ENCODE measurements at regions not wholly inside any gene's neighbourhood (a gene's known extent, or its start where the extent isn't known, plus 50 kb on each side); places are given as distances from the start of the nearest gene placed in this dataset.

DNA sequence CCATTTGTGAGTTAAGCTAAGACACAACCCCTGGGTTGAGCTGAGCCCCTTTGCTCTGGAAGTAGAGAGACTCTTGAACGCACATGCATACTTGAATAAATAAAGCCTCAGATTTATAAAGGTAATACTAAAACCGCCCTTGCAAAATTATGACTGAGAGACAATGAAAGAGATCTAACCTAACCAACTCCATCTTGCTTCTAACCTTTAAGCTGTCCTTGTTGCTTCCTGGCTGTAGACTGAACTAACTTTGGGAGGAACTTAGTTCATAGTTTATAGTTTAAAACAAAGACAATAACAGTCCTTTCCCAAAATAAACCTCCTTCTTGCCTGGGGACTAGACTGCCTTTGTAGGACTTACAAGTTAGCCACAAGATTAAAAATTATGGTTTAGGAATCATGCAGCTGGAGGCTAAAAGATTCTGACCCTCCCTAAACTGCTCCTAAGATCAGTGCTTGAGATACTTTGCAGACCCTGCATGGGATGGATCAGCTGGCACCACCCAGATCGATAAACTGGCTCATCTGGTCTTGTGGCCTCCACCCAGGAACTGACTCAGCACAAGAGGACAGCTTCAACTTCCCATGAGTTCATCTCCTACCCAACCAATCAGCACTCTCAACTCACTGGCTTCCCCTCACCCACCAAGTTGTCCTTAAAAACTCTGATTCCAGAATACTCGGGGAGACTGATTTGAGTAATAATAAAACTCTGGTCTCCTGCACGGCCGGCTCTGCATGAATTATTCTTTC lies 240.2 kb upstream of the SLC14A2 start:
- no peaks in the 10 kb centered on the region for H3K36me3 ChIP-seq (ENCODE audit: low read depth, missing control alignments)
- no peak for TF ChIP-seq POLR2A (IDR thresholded peaks at IDR 0.05)
- TF ChIP-seq, protein P1, sequence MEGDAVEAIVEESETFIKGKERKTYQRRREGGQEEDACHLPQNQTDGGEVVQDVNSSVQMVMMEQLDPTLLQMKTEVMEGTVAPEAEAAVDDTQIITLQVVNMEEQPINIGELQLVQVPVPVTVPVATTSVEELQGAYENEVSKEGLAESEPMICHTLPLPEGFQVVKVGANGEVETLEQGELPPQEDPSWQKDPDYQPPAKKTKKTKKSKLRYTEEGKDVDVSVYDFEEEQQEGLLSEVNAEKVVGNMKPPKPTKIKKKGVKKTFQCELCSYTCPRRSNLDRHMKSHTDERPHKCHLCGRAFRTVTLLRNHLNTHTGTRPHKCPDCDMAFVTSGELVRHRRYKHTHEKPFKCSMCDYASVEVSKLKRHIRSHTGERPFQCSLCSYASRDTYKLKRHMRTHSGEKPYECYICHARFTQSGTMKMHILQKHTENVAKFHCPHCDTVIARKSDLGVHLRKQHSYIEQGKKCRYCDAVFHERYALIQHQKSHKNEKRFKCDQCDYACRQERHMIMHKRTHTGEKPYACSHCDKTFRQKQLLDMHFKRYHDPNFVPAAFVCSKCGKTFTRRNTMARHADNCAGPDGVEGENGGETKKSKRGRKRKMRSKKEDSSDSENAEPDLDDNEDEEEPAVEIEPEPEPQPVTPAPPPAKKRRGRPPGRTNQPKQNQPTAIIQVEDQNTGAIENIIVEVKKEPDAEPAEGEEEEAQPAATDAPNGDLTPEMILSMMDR (IDR thresholded peaks at IDR 0.05), result no peak
- no peak for DNase-seq
- H3K4me3 ChIP-seq, result no peak overlapping the region
- no peaks in the 10 kb centered on the region for H3K9me3 ChIP-seq
- no peak overlapping the region for H3K27ac ChIP-seq
- H3K27me3 ChIP-seq, result no peaks in the 10 kb centered on the region
- peaks cover 7% of the 10 kb centered on the region for H3K4me1 ChIP-seq
- intact Hi-C loops (cut with DNase I; ENCODE audit: low total_unique reads), result no loop called here
- WGBS, 2 donors, result 75 to 82% methylated on average over 6 of the region's 6 CpGs

- no peaks in the 10 kb centered on the region for H3K27me3 ChIP-seq
- H3K4me1 ChIP-seq, result no peaks in the 10 kb centered on the region
- no peak overlapping the region for H3K27ac ChIP-seq
- intact Hi-C loops (cut with DNase I; ENCODE audit: low total_unique reads), result no loop called here
- no peaks in the 10 kb centered on the region for H3K36me3 ChIP-seq (ENCODE audit: low read depth, missing control alignments)
- 93 to 98% methylated on average over 2 of the region's 2 CpGs for WGBS, 2 donors
- no peak overlapping the region for H3K4me3 ChIP-seq
- DNase-seq, result no peak
- TF ChIP-seq, protein P1 (IDR thresholded peaks at IDR 0.05), result no peak
- no peak for TF ChIP-seq POLR2A (IDR thresholded peaks at IDR 0.05)
- H3K9me3 ChIP-seq, result no peaks in the 10 kb centered on the region
These were observed 239.1 kb upstream of the SLC14A2 start for GRCh38 chr18:45376193-45376592.

DNA sequence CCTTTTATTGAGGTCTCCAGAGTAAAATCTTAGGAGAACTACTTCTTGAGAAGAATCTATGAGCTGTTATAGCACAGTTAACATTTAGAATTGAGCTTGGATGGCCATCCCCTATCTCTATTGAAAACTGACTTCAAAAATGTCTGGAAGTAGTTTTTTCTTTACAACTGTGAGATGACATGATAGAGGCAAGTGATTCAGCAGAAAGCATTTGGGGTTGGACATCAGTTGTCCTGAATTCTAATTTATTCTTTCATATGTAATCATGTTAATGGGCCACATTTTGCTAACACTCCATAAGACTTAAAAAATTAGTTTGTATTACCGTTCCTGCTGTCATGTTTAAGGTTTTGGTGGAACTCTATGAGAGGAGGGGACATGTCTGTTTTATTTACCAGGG lies 237.0 kb upstream of the SLC14A2 start:
- TF ChIP-seq, protein P1 (IDR thresholded peaks at IDR 0.05), result no peak
- TF ChIP-seq POLR2A (IDR thresholded peaks at IDR 0.05), result no peak
- Histone ChIP-seq H3K36me3 (ENCODE audit: low read depth, missing control alignments) (no peaks in the 10 kb centered on the region), H3K27ac (no peak overlapping the region), H3K4me3 (no peak overlapping the region), H3K27me3 (no peaks in the 10 kb centered on the region), H3K9me3 (no peaks in the 10 kb centered on the region), H3K4me1 (no peaks in the 10 kb centered on the region)
- no peak for DNase-seq
- 91% methylated on average over 1 of the region's 1 CpG for WGBS, 2 donors
- intact Hi-C loops (cut with DNase I; ENCODE audit: low total_unique reads), result no loop called here

- TF ChIP-seq, protein P1 (IDR thresholded peaks at IDR 0.05), result no peak
- no peak for TF ChIP-seq POLR2A (IDR thresholded peaks at IDR 0.05)
- H3K36me3 ChIP-seq (ENCODE audit: low read depth, missing control alignments), result no peaks in the 10 kb centered on the region
- intact Hi-C loops (cut with DNase I; ENCODE audit: low total_unique reads), result no loop called here
- H3K9me3 ChIP-seq, result no peaks in the 10 kb centered on the region
- no peaks in the 10 kb centered on the region for H3K4me1 ChIP-seq
- H3K27me3 ChIP-seq, result no peaks in the 10 kb centered on the region
- no peak overlapping the region for H3K4me3 ChIP-seq
- no peak overlapping the region for H3K27ac ChIP-seq
- 87 to 94% methylated on average over 5 of the region's 5 CpGs for WGBS, 2 donors
- no peak for DNase-seq
These were observed 236.3 kb upstream of the SLC14A2 start for GRCh38 chr18:45378933-45379332.

- intact Hi-C loops (cut with DNase I; ENCODE audit: low total_unique reads), result no loop called here
- TF ChIP-seq POLR2A (IDR thresholded peaks at IDR 0.05), result no peak
- TF ChIP-seq, protein P1 (IDR thresholded peaks at IDR 0.05), result no peak
These were observed 235.4 kb upstream of the SLC14A2 start for GRCh38 chr18:45379903-45380302.

More at GRCh38 chr18:45379903-45380302, 235.4 kb upstream of the SLC14A2 start:
- Histone ChIP-seq H3K36me3 (ENCODE audit: low read depth, missing control alignments) (no peaks in the 10 kb centered on the region), H3K4me3 (no peak overlapping the region), H3K4me1 (no peaks in the 10 kb centered on the region), H3K27ac (no peak overlapping the region), H3K27me3 (no peaks in the 10 kb centered on the region), H3K9me3 (no peaks in the 10 kb centered on the region)
- WGBS, 2 donors, result 90 to 100% methylated on average over 1 of the region's 1 CpG
- no peak for DNase-seq
